ENCODE measurements at regions not wholly inside any gene's neighbourhood (a gene's known extent, or its start where the extent isn't known, plus 50 kb on each side); places are given as distances from the start of the nearest gene placed in this dataset.
A peak's percentile ranks its signal among the peaks of the same experiment; 100 is the strongest.

DNA sequence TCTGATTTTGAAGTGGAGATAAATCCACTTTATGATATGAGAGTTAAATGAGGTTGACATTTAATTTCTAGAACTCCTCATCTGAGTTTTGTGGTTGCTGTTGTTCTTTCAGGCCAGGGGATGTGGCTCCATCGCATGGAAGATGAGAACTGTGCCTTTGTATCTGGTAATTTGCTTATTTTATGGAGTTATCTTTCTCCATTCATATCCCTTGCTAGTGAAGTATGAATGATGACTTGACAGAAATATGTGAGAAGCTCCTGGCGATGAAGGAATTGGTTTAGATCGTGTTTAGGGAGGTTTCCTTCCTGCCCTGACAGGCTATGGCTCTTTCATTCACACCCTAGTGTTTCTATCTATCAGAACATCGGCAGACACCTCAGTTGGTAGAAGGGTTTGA is 393.7 kb downstream of the ETS1 start:
- DNase-seq (ENCODE audit: low read depth), result no peak

DNA sequence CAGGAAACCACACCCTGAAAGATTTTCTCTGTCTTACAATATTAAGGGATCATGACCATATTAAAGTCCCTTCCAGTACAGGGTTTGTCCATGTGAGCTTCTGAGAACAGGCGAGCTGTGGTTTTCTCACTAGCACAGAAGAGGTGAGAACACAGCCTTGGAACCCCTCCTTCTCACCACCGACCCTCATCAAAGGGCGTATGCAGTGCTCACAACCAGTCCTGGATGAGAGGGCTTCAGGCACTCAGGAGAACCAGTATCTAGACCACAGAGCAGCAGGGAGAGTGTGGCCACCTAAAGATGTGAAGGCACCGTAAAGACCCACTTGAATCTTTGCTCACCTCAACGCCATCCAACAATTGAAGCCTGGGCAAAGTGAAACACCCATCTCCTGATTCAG is 397.0 kb downstream of the ETS1 start:
- DNase-seq (ENCODE audit: low read depth), result no peak

GRCh38 chr11:128189823-128190222 is 397.5 kb downstream of the ETS1 start:
- no peak for DNase-seq (ENCODE audit: low read depth)

- no peak for DNase-seq (ENCODE audit: low read depth)
These were observed 398.9 kb downstream of the ETS1 start for GRCh38 chr11:128188346-128189004.

DNA sequence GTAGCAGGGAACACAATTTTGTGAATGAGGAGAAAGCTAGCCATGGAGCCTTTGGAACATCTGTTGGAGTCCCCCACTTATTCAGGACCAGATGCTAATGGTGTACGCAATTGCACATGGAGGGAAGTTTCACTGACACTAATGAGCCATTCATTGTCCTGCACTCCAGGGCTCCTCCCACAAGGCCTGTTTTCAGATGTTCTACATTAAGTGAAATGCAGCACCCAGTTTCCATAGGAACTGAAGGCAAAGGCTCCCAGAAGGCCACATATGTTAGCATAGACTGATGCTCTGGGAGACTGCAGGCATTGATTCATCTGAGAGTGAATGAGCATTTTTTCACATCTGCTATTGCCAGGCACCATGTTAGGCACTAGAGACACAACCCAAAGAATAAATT is 399.5 kb downstream of the ETS1 start:
- DNase-seq (ENCODE audit: low read depth), result no peak

DNA sequence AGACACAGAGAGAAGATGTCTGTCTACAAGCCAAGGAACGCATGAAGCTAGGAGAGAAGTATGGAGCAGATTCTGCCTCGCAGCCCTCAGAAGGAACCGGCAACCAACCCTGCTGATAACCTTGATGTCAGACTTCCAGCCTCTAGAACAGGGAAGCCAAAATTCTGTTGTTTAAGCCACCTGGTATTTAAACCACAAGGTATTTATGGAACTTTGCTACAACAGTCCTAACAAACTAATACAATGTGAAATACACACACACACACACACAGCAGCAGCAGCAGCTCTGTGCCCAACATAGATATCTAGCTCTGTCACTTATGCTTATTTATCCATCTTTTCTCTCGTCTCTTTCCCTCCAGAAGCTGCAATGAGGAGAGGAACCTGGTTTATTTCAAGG is 400.0 kb downstream of the ETS1 start:
- no peak for DNase-seq (ENCODE audit: low read depth)

DNA sequence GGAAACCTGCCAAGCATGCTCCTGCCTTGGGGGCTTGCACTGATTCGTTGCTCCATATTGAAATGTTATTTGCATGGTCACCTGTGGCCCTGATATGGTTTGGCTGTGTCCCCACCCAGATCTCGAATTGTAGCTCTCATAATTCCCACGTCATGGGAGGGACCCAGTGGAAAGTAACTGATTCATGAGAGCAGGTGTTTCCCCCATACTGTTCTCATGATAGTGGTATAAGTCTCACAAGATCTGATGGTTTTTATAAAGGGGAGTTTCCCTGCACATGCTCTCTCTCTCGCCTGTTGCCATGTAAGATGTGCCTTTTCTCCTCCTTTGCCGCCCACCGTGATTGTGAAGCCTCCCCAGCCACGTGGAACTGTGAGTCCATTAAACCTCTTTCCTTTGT is 402.4 kb downstream of the ETS1 start:
- DNase-seq (ENCODE audit: low read depth), result no peak

- no peak for DNase-seq (ENCODE audit: low read depth)
These were observed 404.5 kb downstream of the ETS1 start for GRCh38 chr11:128182844-128183243.

GRCh38 chr11:128181984-128182383 is 405.4 kb downstream of the ETS1 start:
- no peak for DNase-seq (ENCODE audit: low read depth)

- DNase-seq (ENCODE audit: low read depth), result no peak
These were observed 406.3 kb downstream of the ETS1 start for GRCh38 chr11:128181088-128181480.

DNA sequence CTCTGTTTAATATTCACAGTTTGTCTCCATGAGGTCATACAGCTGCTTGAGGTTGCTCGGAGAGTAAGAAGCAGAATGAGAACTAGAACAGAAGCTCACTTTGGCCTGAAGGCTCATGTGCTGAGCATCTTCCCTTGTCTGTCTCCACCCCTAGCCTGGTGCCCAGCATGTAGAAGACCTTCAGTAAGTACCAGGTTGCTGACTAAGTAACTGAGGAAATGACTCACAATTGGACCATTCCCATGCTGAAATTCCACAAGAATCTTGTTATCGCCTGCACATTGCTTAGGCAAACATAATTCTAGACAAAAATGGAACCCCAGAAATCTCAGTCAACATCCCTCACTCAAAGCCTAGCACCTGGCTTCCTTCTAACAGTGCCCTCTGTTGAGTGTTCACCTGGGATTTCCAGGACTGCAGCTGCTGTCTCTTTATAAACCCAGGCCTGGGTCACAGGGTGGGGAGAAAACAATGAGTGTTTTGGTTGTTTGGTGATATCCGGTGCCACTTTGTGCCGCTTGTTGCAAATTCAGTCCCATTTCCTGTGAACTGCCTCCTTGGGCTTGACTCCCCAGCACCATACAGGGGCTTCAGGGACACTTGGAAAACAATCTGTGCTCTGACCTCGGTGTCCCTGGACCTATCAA is 406.8 kb downstream of the ETS1 start:
- peak; percentile 80 for DNase-seq (ENCODE audit: low read depth)

GRCh38 chr11:128179512-128179911 is 407.8 kb downstream of the ETS1 start:
- no peak for DNase-seq (ENCODE audit: low read depth)

DNA sequence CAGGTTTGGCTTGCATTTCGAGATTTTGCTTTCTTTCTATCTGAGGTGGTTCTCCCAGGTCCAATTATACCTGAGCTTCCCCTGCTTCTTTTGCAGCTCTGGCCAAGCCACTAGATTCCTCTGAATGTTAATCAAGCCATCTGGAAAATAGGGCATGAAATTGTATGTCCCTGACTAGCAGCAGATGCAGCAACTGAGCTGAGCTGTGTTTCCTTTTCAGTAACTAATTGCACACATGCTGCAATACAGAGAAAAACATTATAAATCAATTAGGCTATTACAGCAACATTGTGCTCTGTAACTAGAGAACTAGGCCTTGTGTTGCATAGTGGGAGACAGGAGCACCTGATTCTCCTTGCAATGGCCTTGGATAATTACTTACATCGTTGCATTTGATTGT is 408.3 kb downstream of the ETS1 start:
- DNase-seq (ENCODE audit: low read depth), result peak; percentile 46

- no peak for DNase-seq (ENCODE audit: low read depth)
These were observed 412.7 kb downstream of the ETS1 start for GRCh38 chr11:128174465-128175291.

GRCh38 chr11:128172046-128172878 is 415.1 kb downstream of the ETS1 start:
- DNase-seq (ENCODE audit: low read depth), result peak; percentile 74

DNA sequence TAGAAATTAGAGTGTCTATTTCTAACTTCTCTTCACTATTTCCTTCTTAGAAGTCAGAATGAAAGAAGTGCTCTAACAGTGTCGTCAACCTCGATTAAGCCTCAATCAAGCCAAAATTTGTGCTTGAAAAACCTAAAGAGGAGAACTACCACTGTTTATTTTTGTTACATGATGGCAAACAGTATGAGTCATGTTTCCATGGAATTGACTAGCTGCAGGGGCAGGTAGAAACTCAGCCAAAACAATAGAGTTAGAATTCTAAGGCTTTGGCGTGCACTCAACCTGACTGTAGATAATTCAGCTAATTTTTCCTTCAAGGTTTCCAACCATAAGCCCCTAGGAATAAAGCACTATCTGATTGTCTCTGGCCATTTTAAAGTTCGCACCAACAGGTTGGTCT is 415.9 kb downstream of the ETS1 start:
- DNase-seq (ENCODE audit: low read depth), result no peak

DNA sequence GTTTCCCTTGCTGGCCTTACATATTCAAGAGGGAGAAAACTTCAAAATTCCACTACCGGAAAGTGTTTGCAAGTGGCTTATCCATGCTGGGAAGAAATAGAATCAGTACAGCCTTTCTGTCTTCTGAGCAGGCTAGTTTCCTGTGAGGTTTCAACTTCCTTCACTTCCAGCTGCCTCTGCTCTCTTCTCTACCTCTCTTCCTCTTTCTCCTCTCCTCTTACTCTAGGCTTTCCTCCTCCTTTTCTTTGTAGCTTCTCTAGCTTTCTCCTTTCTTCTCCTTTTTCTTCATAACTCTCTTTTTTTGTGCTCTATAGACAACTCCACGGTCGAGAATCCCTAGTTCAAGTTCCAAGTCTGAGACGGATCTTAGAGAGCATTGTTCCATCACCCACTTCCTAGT is 421.8 kb downstream of the ETS1 start:
- no peak for DNase-seq (ENCODE audit: low read depth)

- no peak for DNase-seq (ENCODE audit: low read depth)
These were observed 423.1 kb downstream of the ETS1 start for GRCh38 chr11:128164080-128164741.

- DNase-seq (ENCODE audit: low read depth), result no peak
These were observed 425.4 kb downstream of the ETS1 start for GRCh38 chr11:128161994-128162393.

GRCh38 chr11:128161436-128161835 is 425.9 kb downstream of the ETS1 start:
- DNase-seq (ENCODE audit: low read depth), result no peak

DNA sequence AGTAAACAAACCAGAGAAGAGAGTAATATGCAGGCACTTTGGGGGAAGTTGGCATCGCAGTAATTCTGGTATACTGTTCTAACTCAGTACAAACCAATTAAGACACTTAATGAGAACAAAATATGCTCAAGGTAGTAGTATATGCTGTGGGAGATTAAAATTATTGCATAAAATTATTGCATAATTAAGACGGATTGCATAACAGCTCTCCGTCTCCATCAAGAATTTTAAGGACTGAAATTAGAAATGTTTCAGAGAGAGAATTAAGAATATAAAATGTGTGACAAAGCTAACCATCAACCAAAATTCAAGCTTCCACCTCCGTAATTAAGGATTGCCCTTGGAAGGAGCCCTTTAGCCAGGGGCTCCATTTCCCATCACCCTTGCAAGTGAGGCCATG is 428.5 kb downstream of the ETS1 start:
- no peak for DNase-seq (ENCODE audit: low read depth)
